Vagina (tissue), 2 donors: ENCODE measurements at regions not wholly inside any gene's neighbourhood (a gene's known extent, or its start where the extent isn't known, plus 50 kb on each side); places are given as distances from the start of the nearest gene placed in this dataset.

Experiments
- DNase-seq, 2 donors: peaks; one replicate each; pipeline ENCODE4 v3.0.0-alpha.2; 2017; ENCODE audit errors: extremely low spot score in 2 of 2
- H3K27ac ChIP-seq: fragments of 200-600 bp; sonication (generic); one replicate; pipeline ENCODE4 v1.5.1; 2019
- H3K27me3 ChIP-seq: fragments of 200-600 bp; sonication (generic); one replicate; pipeline ENCODE4 v1.5.1; 2019
- H3K36me3 ChIP-seq, 2 donors: fragments of 200-600 bp; sonication (generic); one replicate each; pipeline ENCODE4 v1.5.1; 2017 to 2019
- H3K4me1 ChIP-seq: fragments of 200-600 bp; sonication (generic); one replicate; pipeline ENCODE4 v1.5.1; 2019
- H3K4me3 ChIP-seq, 2 donors: fragments of 200-600 bp; sonication (generic); 1 replicate in 1 of 2; 2 replicates in 1 of 2; pipeline ENCODE4 v1.5.1; 2016 to 2019
- H3K9me3 ChIP-seq: fragments of 200-600 bp; sonication (generic); one replicate; pipeline ENCODE4 v1.5.1; 2019
- CTCF ChIP-seq, 3 experiments: fragments of 450-650 bp in 2 of 3; fragments of 200-600 bp in 1 of 3; sonication (generic) in 1 of 3; IDR thresholded peaks; one replicate each; pipeline ENCODE4 v1.5.1; 2017 to 2019; ENCODE audit warnings: antibody characterized with exemption in 3 of 3, mild to moderate bottlenecking in 2 of 3, moderate library complexity in 2 of 3
- POLR2A ChIP-seq, 2 donors: fragments of 450-650 bp; IDR thresholded peaks; one replicate each; pipeline ENCODE4 v1.6.1; 2017; ENCODE audit warnings: antibody characterized with exemption in 2 of 2, mild to moderate bottlenecking in 2 of 2, moderate library complexity in 2 of 2
- POLR2AphosphoS5 ChIP-seq, 2 donors: sonication (generic); formaldehyde crosslinking; IDR thresholded peaks; one replicate each; pipeline ENCODE4 v1.9.0; 2017; ENCODE audit warnings: antibody characterized with exemption in 2 of 2, mild to moderate bottlenecking in 2 of 2, low read depth in 1 of 2; ENCODE audit not compliant: insufficient read depth in 1 of 2
- intact Hi-C: fragments of 100-400 bp; cut with DNase I; formaldehyde crosslinking; loops from one replicate; pipeline ENCODE4 v1.15.1; 2023

- TF ChIP-seq CTCF (IDR thresholded peaks at IDR 0.05): no peak
- TF ChIP-seq POLR2AphosphoS5 (IDR thresholded peaks at IDR 0.05; ENCODE audit: insufficient read depth in 1 of 2, low read depth in 1 of 2): no peak
- no peak for TF ChIP-seq POLR2A (IDR thresholded peaks at IDR 0.05)
- Histone ChIP-seq H3K36me3 (no peaks in the 10 kb centered on the region), H3K27me3 (no peaks in the 10 kb centered on the region), H3K4me3 (no peak overlapping the region), H3K27ac (no peak overlapping the region), H3K4me1 (peaks cover 13% of the 10 kb centered on the region), H3K9me3 (no peaks in the 10 kb centered on the region)
- no peak for DNase-seq
- intact Hi-C loops: no loop called here
These were observed 285.9 kb downstream of the SLC7A11 start for GRCh38 chr4:137956256-137956655.

- H3K9me3 ChIP-seq: no peaks in the 10 kb centered on the region
- no peak overlapping the region for H3K4me3 ChIP-seq
- H3K36me3 ChIP-seq: no peaks in the 10 kb centered on the region
- TF ChIP-seq CTCF (IDR thresholded peaks at IDR 0.05) (no peak), POLR2A (IDR thresholded peaks at IDR 0.05) (no peak), POLR2AphosphoS5 (IDR thresholded peaks at IDR 0.05; ENCODE audit: insufficient read depth in 1 of 2, low read depth in 1 of 2) (no peak)
- no peak overlapping the region for H3K27ac ChIP-seq
- intact Hi-C loops: no loop called here
- DNase-seq: no peak
- H3K27me3 ChIP-seq: no peaks in the 10 kb centered on the region
- peaks cover 8% of the 10 kb centered on the region for H3K4me1 ChIP-seq
These were observed 286.6 kb downstream of the SLC7A11 start for GRCh38 chr4:137955595-137955994.

GRCh38 chr4:137952116-137952515 lies 290.0 kb downstream of the SLC7A11 start:
- intact Hi-C loops: no loop called here
- H3K4me3 ChIP-seq: no peak overlapping the region
- no peaks in the 10 kb centered on the region for H3K27me3 ChIP-seq
- H3K4me1 ChIP-seq: no peaks in the 10 kb centered on the region
- no peaks in the 10 kb centered on the region for H3K9me3 ChIP-seq
- no peak overlapping the region for H3K27ac ChIP-seq
- TF ChIP-seq POLR2A (IDR thresholded peaks at IDR 0.05): no peak
- no peak for TF ChIP-seq CTCF (IDR thresholded peaks at IDR 0.05)
- TF ChIP-seq POLR2AphosphoS5 (IDR thresholded peaks at IDR 0.05; ENCODE audit: insufficient read depth in 1 of 2, low read depth in 1 of 2): no peak
- DNase-seq: no peak
- H3K36me3 ChIP-seq: no peaks in the 10 kb centered on the region

- no peak for TF ChIP-seq POLR2AphosphoS5 (IDR thresholded peaks at IDR 0.05; ENCODE audit: insufficient read depth in 1 of 2, low read depth in 1 of 2)
- TF ChIP-seq POLR2A (IDR thresholded peaks at IDR 0.05): no peak
- no peak for TF ChIP-seq CTCF (IDR thresholded peaks at IDR 0.05)
- H3K4me3 ChIP-seq: no peak overlapping the region
- no peaks in the 10 kb centered on the region for H3K36me3 ChIP-seq
- H3K4me1 ChIP-seq: no peaks in the 10 kb centered on the region
- intact Hi-C loops: no loop called here
- no peak for DNase-seq
- H3K9me3 ChIP-seq: no peaks in the 10 kb centered on the region
- H3K27me3 ChIP-seq: no peaks in the 10 kb centered on the region
- no peak overlapping the region for H3K27ac ChIP-seq
These were observed 291.9 kb downstream of the SLC7A11 start for GRCh38 chr4:137950286-137950685.

- Histone ChIP-seq H3K27ac (no peak overlapping the region), H3K4me1 (no peaks in the 10 kb centered on the region), H3K27me3 (no peaks in the 10 kb centered on the region), H3K9me3 (no peaks in the 10 kb centered on the region), H3K4me3 (no peak overlapping the region), H3K36me3 (no peaks in the 10 kb centered on the region)
- intact Hi-C loops: no loop called here
- TF ChIP-seq POLR2A (IDR thresholded peaks at IDR 0.05) (no peak), CTCF (IDR thresholded peaks at IDR 0.05) (no peak), POLR2AphosphoS5 (IDR thresholded peaks at IDR 0.05; ENCODE audit: insufficient read depth in 1 of 2, low read depth in 1 of 2) (no peak)
- no peak for DNase-seq
These were observed 292.4 kb downstream of the SLC7A11 start for GRCh38 chr4:137949746-137950145.
